IMR-90 (cell line): ENCODE measurements at regions not wholly inside any gene's neighbourhood (a gene's known extent, or its start where the extent isn't known, plus 50 kb on each side); places are given as distances from the start of the nearest gene placed in this dataset.
A peak's percentile ranks its signal among the peaks of the same experiment; 100 is the strongest.

Experiments used
- ATAC-seq: fragments of 200-7000 bp; cut with Tn5 transposase; 2 replicates; pipeline ENCODE4 v1.9.1; 2020; ENCODE audit warnings: low read depth, mild to moderate bottlenecking, moderate library complexity
- BruUV-seq: library from RNA; stranded (reverse); fragments of 400-500 nt; replicated peaks from 2 replicates; lab custom pipeline; 2021; lab: Mats Ljungman, UMichigan
- CTCF ChIA-PET: fragments of 300-600 bp; formaldehyde crosslinking; extraction: SDS; loops from one replicate; lab custom pipeline; 2021; ENCODE audit warnings: antibody characterized with exemption; lab: Yijun Ruan, JAX
- POLR2A ChIA-PET: fragments of 300-600 bp; sonication (Branson Sonifier 250); formaldehyde crosslinking; loops from one replicate; lab custom pipeline; 2022; ENCODE audit warnings: antibody characterized with exemption; ENCODE audit not compliant: unreplicated experiment; lab: Charles Lee
- DNase-seq: peaks from one replicate; pipeline ENCODE4 v3.0.0; 2013
- H2AFZ ChIP-seq: replicated peaks from 2 replicates; pipeline ENCODE3; 2013; ENCODE audit warnings: low read length, mild to moderate bottlenecking; ENCODE audit not compliant: poor library complexity
- H2AK5ac ChIP-seq: 2 replicates; pipeline ENCODE4 v1.6.1; 2013; ENCODE audit warnings: low read depth, low read length, inconsistent platforms
- H2AK9ac ChIP-seq: replicated peaks from 2 replicates; pipeline ENCODE3; 2013; ENCODE audit warnings: mild to moderate bottlenecking, low read depth, low read length, moderate library complexity; ENCODE audit not compliant: poor library complexity
- H2BK120ac ChIP-seq: 2 replicates; pipeline ENCODE4 v1.6.1; 2013; ENCODE audit warnings: low read depth, low read length, inconsistent platforms
- H2BK15ac ChIP-seq: 3 replicates; pipeline ENCODE4 v1.6.1; 2013; ENCODE audit warnings: low read depth, low read length, inconsistent platforms
- H2BK20ac ChIP-seq: 2 replicates; pipeline ENCODE4 v1.6.1; 2013; ENCODE audit warnings: low read depth, mild to moderate bottlenecking, inconsistent platforms, low read length, moderate library complexity
- H2BK5ac ChIP-seq: 2 replicates; pipeline ENCODE4 v1.6.1; 2013; ENCODE audit warnings: mild to moderate bottlenecking, low read depth, low read length, inconsistent platforms; ENCODE audit not compliant: poor library complexity, severe bottlenecking
- H3K14ac ChIP-seq: replicated peaks from 2 replicates; pipeline ENCODE4 v1.6.1; 2013; ENCODE audit warnings: low read depth, low read length, inconsistent platforms
- H3K18ac ChIP-seq: 2 replicates; pipeline ENCODE4 v1.6.1; 2013; ENCODE audit warnings: low read depth, low read length, control low read depth
- H3K23ac ChIP-seq: 2 replicates; pipeline ENCODE4 v1.6.1; 2013; ENCODE audit warnings: low read depth, low read length, inconsistent platforms
- H3K27ac ChIP-seq: 2 replicates; pipeline ENCODE4 v1.5.1; 2013; ENCODE audit warnings: mild to moderate bottlenecking, control low read depth, low read length; ENCODE audit not compliant: insufficient read depth
- H3K27me3 ChIP-seq: 2 replicates; pipeline ENCODE4 v1.6.1; 2013; ENCODE audit warnings: low read length; ENCODE audit not compliant: control insufficient read depth, insufficient read depth
- H3K36me3 ChIP-seq: 2 replicates; pipeline ENCODE4 v1.6.1; 2013; ENCODE audit warnings: low read length, mixed read lengths; ENCODE audit not compliant: control insufficient read depth, insufficient read depth
- H3K4ac ChIP-seq: 2 replicates; pipeline ENCODE4 v1.6.1; 2013; ENCODE audit warnings: low read depth, low read length, inconsistent platforms
- H3K4me1 ChIP-seq: 2 replicates; pipeline ENCODE4 v1.6.1; 2013; ENCODE audit warnings: low read length, mixed read lengths; ENCODE audit not compliant: control insufficient read depth, insufficient read depth
- H3K4me2 ChIP-seq: 2 replicates; pipeline ENCODE4 v1.6.1; 2013; ENCODE audit warnings: low read depth, mild to moderate bottlenecking, control low read depth, low read length, moderate library complexity
- H3K4me3 ChIP-seq: 2 replicates; pipeline ENCODE4 v1.5.1; 2013; ENCODE audit warnings: low read depth, mild to moderate bottlenecking, control low read depth, low read length, moderate library complexity; ENCODE audit not compliant: insufficient read depth
- H3K56ac ChIP-seq: 2 replicates; pipeline ENCODE4 v1.6.1; 2013; ENCODE audit warnings: low read length, inconsistent platforms; ENCODE audit not compliant: insufficient read depth; ENCODE audit errors: extremely low read depth
- H3K79me1 ChIP-seq, 2 experiments: 2 replicates each; pipeline ENCODE4 v1.6.1; 2013; ENCODE audit warnings: low read length in 2 of 2, inconsistent platforms in 1 of 2, low read depth in 1 of 2
- H3K9ac ChIP-seq: 2 replicates; pipeline ENCODE4 v1.6.1; 2013; ENCODE audit warnings: low read depth, low read length, control low read depth
- H3K9me1 ChIP-seq: 2 replicates; pipeline ENCODE4 v1.6.1; 2013; ENCODE audit warnings: low read length, inconsistent platforms; ENCODE audit not compliant: insufficient read depth
- H3K9me3 ChIP-seq: 2 replicates; pipeline ENCODE4 v1.6.1; 2013; ENCODE audit warnings: low read length; ENCODE audit not compliant: control insufficient read depth, insufficient read depth
- H4K20me1 ChIP-seq: 2 replicates; pipeline ENCODE4 v1.6.1; 2013; ENCODE audit warnings: low read length, inconsistent platforms; ENCODE audit not compliant: insufficient read depth
- H4K5ac ChIP-seq: 2 replicates; pipeline ENCODE4 v1.6.1; 2013; ENCODE audit warnings: mild to moderate bottlenecking, low read depth, low read length, control low read depth
- H4K8ac ChIP-seq, 2 experiments: 2 replicates each; pipeline ENCODE4 v1.6.1; 2013; ENCODE audit warnings: low read depth in 2 of 2, low read length in 2 of 2, control low read depth in 1 of 2, inconsistent platforms in 1 of 2
- H4K91ac ChIP-seq: 2 replicates; pipeline ENCODE4 v1.6.1; 2013; ENCODE audit warnings: low read depth, low read length, inconsistent platforms; ENCODE audit not compliant: insufficient read depth
- BHLHE40 ChIP-seq: fragments of 150-350 bp; IDR thresholded peaks from 2 replicates; pipeline ENCODE4 v1.6.1; 2016; ENCODE audit warnings: mild to moderate bottlenecking, low read depth, low read length
- CEBPB ChIP-seq: IDR thresholded peaks from 2 replicates; pipeline ENCODE4 v1.6.1; 2012; ENCODE audit warnings: low read depth, low read length, improper control_type of control experiment
- CHD1 ChIP-seq: IDR thresholded peaks from 2 replicates; pipeline ENCODE4 v1.6.1; 2012; ENCODE audit warnings: low read depth, low read length, improper control_type of control experiment
- MAFK ChIP-seq: IDR thresholded peaks from 2 replicates; pipeline ENCODE4 v1.6.1; 2012; ENCODE audit warnings: low read depth, low read length, improper control_type of control experiment
- MAZ ChIP-seq: IDR thresholded peaks from 2 replicates; pipeline ENCODE4 v1.6.1; 2012; ENCODE audit warnings: low read depth, mild to moderate bottlenecking, low read length, improper control_type of control experiment, moderate library complexity, borderline replicate concordance
- MXI1 ChIP-seq: IDR thresholded peaks from 2 replicates; pipeline ENCODE4 v1.6.1; 2012; ENCODE audit warnings: low read depth, mild to moderate bottlenecking, low read length, moderate library complexity, borderline replicate concordance
- WGBS, 2 experiments: methylation state at CpG; one replicate each; pipeline versions ENCODE4 v1.1.5 to v1.1.7; 2013; ENCODE audit warnings: missing lambda C conversion rate in 2 of 2; ENCODE audit not compliant: insufficient read length in 1 of 2; ENCODE audit errors: extremely low coverage in 2 of 2; 5-methylcytosine and 5-hydroxymethylcytosine counted together
- dilution Hi-C: fragments of 300-500 bp; cut with HindIII; formaldehyde crosslinking; loops from one replicate; pipeline ENCODE4 v1.14.3; 2018; ENCODE audit warnings: low sequenced_read_pairs; ENCODE audit not compliant: unreplicated experiment
- in situ Hi-C: fragments of 300-500 bp; cut with MboI; formaldehyde crosslinking; loops from 3 replicates; pipeline ENCODE4 v1.14.3; 2019; ENCODE audit warnings: low sequenced_read_pairs, inconsistent platforms, mixed read lengths
- intact Hi-C: fragments of 100-400 bp; cut with micrococcal nuclease; formaldehyde crosslinking; loops from 2 replicates; pipeline ENCODE4 v1.10.0; 2022
- TF ChIP-seq, protein P1 (sequence below): fragments of 150-350 bp; IDR thresholded peaks from 2 replicates; pipeline ENCODE4 v1.6.1; 2017; ENCODE audit warnings: mild to moderate bottlenecking, antibody characterized with exemption, low read length, low read depth
- TF ChIP-seq, protein P2 (sequence below): conservative IDR thresholded peaks from 2 replicates; pipeline ENCODE4 v1.5.1; 2012; ENCODE audit warnings: mild to moderate bottlenecking, low read depth, low read length, improper control_type of control experiment

DNA sequence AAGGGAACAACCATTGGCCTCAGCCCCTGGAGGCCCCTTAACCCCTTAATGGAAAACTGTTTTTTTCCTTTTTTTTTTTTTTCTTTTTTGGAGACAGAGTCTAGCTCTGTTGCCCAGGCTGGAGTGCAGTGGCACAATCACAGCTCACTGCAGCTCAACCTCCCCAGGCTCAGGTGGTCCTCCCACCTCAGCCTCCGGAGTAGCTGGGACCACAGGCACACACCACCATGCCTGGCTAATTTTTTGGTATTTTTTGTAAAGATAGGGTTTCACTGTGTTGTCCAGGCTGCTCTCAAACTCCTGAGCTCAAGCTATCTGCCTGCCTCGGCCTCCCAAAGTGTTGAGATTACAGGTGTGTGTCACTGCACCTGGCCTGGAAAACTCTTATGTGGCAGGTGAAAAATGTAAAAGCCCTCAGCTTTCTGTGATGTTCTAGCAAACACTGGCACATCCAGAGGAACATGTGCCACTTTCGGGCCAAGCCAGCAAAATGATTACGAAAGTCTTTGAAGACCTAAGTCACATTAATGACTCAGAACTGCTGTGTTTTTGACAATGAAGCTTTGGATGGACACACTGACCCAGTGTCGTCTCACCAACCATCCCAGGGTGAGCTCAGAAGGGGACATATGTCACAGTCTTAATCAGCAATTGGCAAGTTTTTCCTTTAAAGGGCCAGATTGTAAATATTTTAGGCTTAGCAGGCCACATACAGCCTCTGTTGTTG, 189.3 kb upstream of the TPM1 start (continued):
- no peak for TF ChIP-seq CHD1

DNA sequence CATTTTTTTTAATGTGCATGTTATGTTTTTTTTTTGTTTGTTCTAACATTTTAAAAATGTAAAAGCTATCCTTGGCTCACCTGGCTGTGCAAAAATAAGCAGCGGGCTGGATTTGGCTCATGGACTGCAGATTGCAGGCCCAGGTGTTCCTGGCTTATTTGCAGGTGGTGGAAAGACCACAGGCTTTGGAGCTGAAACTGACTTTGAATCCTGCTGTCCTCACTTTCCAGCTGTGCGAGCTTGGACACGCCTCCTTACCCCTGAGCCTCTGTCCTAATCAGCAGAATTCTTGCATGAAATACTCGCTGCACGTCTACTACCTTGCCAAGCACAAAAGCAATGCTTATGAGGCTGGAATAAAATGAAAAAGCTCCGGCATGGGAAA, 188.7 kb upstream of the TPM1 start:
- no peak overlapping the region for H3K4me3 ChIP-seq
- H2BK120ac ChIP-seq, result no peak overlapping the region
- peak overlapping the region; percentile 14; the same call in 1 of the 2 replicates for H3K14ac ChIP-seq
- H3K4me2 ChIP-seq, result no peak overlapping the region
- ATAC-seq, result no peak
- H4K5ac ChIP-seq, result no peak overlapping the region
- no peak overlapping the region for H3K18ac ChIP-seq
- no peak overlapping the region for H2AK9ac ChIP-seq
- H4K91ac ChIP-seq, result no peak overlapping the region
- no peaks in the 10 kb centered on the region; the same call in 1 of the 2 replicates for H3K27me3 ChIP-seq
- no peak for DNase-seq
- ChIA-PET POLR2A (no interaction called here), CTCF (interaction anchor here (0.6 kb wide), 1 partner anchor 226 kb away, joined by 3 read pairs; no protein-coding TSS in a partner anchor)
- WGBS, 2 experiments, result 80% methylated on average over 3 of the region's 6 CpGs; no CpG with 5 or more reads in 1 of the 2 experiments
- no peak overlapping the region for H2AFZ ChIP-seq
- no peak overlapping the region for H4K8ac ChIP-seq
- H3K4ac ChIP-seq, result 0 out of 2 replicates have a peak overlapping the region, but pooled peaks have one; percentile 16
- H2AK5ac ChIP-seq, result no peak overlapping the region
- H2BK5ac ChIP-seq, result no peak overlapping the region
- no peak overlapping the region for H3K27ac ChIP-seq
- no peak overlapping the region for H3K56ac ChIP-seq
- H3K23ac ChIP-seq, result no peak overlapping the region
- no peak overlapping the region for H2BK20ac ChIP-seq
- peaks cover 24% of the 10 kb centered on the region for H3K9me1 ChIP-seq
- dilution Hi-C loops, result no loop called here
- peaks cover 22% of the 10 kb centered on the region for H3K4me1 ChIP-seq
- H2BK15ac ChIP-seq, result no peak overlapping the region
- H4K20me1 ChIP-seq, result no peaks in the 10 kb centered on the region
- H3K9me3 ChIP-seq, result no peaks in the 10 kb centered on the region
- no TSS peak for BruUV-seq
- in situ Hi-C loops, result no loop called here
- TF ChIP-seq, protein P1, sequence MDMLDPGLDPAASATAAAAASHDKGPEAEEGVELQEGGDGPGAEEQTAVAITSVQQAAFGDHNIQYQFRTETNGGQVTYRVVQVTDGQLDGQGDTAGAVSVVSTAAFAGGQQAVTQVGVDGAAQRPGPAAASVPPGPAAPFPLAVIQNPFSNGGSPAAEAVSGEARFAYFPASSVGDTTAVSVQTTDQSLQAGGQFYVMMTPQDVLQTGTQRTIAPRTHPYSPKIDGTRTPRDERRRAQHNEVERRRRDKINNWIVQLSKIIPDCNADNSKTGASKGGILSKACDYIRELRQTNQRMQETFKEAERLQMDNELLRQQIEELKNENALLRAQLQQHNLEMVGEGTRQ, result no peak
- no peak for TF ChIP-seq BHLHE40
- no peak for TF ChIP-seq MXI1
- TF ChIP-seq, protein P2, sequence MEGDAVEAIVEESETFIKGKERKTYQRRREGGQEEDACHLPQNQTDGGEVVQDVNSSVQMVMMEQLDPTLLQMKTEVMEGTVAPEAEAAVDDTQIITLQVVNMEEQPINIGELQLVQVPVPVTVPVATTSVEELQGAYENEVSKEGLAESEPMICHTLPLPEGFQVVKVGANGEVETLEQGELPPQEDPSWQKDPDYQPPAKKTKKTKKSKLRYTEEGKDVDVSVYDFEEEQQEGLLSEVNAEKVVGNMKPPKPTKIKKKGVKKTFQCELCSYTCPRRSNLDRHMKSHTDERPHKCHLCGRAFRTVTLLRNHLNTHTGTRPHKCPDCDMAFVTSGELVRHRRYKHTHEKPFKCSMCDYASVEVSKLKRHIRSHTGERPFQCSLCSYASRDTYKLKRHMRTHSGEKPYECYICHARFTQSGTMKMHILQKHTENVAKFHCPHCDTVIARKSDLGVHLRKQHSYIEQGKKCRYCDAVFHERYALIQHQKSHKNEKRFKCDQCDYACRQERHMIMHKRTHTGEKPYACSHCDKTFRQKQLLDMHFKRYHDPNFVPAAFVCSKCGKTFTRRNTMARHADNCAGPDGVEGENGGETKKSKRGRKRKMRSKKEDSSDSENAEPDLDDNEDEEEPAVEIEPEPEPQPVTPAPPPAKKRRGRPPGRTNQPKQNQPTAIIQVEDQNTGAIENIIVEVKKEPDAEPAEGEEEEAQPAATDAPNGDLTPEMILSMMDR, result no peak
- TF ChIP-seq CHD1, result no peak
- no peak for TF ChIP-seq CEBPB
- TF ChIP-seq MAZ, result no peak
- no peak for TF ChIP-seq MAFK
- H3K9ac ChIP-seq, result no peak overlapping the region
- H3K79me1 ChIP-seq, result peaks cover 0 to 7% of the 10 kb centered on the region in 2 experiments; a peak in 1 of 4 replicates
- intact Hi-C loops, result loop anchor here (5.0 kb wide), 1 partner anchor 238 kb away; no protein-coding TSS in a partner anchor
- no peaks in the 10 kb centered on the region for H3K36me3 ChIP-seq
